ENCODE measurements at regions not wholly inside any gene's neighbourhood (a gene's known extent, or its start where the extent isn't known, plus 50 kb on each side); places are given as distances from the start of the nearest gene placed in this dataset.

GRCh38 chr6:130513770-130514169 is 148.0 kb downstream of the TMEM200A start:
- H3K36me3 ChIP-seq = no peaks in the 10 kb centered on the region
- H3K4me3 ChIP-seq = no peak overlapping the region
- ATAC-seq (peak; percentile 64 to 77), DNase-seq (no peak)
- H3K27me3 ChIP-seq (ENCODE audit: low read depth) = no peaks in the 10 kb centered on the region
- H3K9me3 ChIP-seq = no peaks in the 10 kb centered on the region
- H3K27ac ChIP-seq = no peak overlapping the region
- intact Hi-C loops (cut with DNase I) = no loop called here
- TF ChIP-seq CTCF (IDR thresholded peaks at IDR 0.05) = no peak
- peaks cover 7% of the 10 kb centered on the region for H3K4me1 ChIP-seq

- Histone ChIP-seq H3K27ac (no peak overlapping the region), H3K4me1 (peaks cover 7% of the 10 kb centered on the region), H3K9me3 (no peaks in the 10 kb centered on the region), H3K4me3 (no peak overlapping the region), H3K36me3 (no peaks in the 10 kb centered on the region), H3K27me3 (ENCODE audit: low read depth) (no peaks in the 10 kb centered on the region)
- intact Hi-C loops (cut with DNase I) = no loop called here
- no peak for TF ChIP-seq CTCF (IDR thresholded peaks at IDR 0.05)
- ATAC-seq (no peak), DNase-seq (no peak)
Observed at GRCh38 chr6:130514712-130515111, 148.9 kb downstream of the TMEM200A start.

GRCh38 chr6:130515306-130515705 is 149.5 kb downstream of the TMEM200A start:
- Histone ChIP-seq H3K4me3 (no peak overlapping the region), H3K27ac (no peak overlapping the region), H3K4me1 (peaks cover 7% of the 10 kb centered on the region), H3K36me3 (no peaks in the 10 kb centered on the region), H3K9me3 (no peaks in the 10 kb centered on the region), H3K27me3 (ENCODE audit: low read depth) (no peaks in the 10 kb centered on the region)
- ATAC-seq (no peak), DNase-seq (no peak)
- TF ChIP-seq CTCF (IDR thresholded peaks at IDR 0.05) = no peak
- intact Hi-C loops (cut with DNase I) = no loop called here

- Histone ChIP-seq H3K9me3 (no peaks in the 10 kb centered on the region), H3K4me1 (peaks cover 7% of the 10 kb centered on the region), H3K27me3 (ENCODE audit: low read depth) (no peaks in the 10 kb centered on the region), H3K27ac (no peak overlapping the region), H3K36me3 (no peaks in the 10 kb centered on the region), H3K4me3 (no peak overlapping the region)
- no peak for DNase-seq
- intact Hi-C loops (cut with DNase I) = no loop called here
- no peak for ATAC-seq
- TF ChIP-seq CTCF (IDR thresholded peaks at IDR 0.05) = no peak
Observed at GRCh38 chr6:130516604-130517003, 150.8 kb downstream of the TMEM200A start.

GRCh38 chr6:130517444-130517931 is 151.7 kb downstream of the TMEM200A start:
- Histone ChIP-seq H3K27ac (no peak overlapping the region), H3K27me3 (ENCODE audit: low read depth) (no peaks in the 10 kb centered on the region), H3K36me3 (no peaks in the 10 kb centered on the region), H3K4me1 (peaks cover 7% of the 10 kb centered on the region), H3K9me3 (no peaks in the 10 kb centered on the region), H3K4me3 (no peak overlapping the region)
- no peak for DNase-seq
- no peak for ATAC-seq
- intact Hi-C loops (cut with DNase I) = no loop called here
- no peak for TF ChIP-seq CTCF (IDR thresholded peaks at IDR 0.05)

- Histone ChIP-seq H3K27me3 (ENCODE audit: low read depth) (no peaks in the 10 kb centered on the region), H3K4me3 (no peak overlapping the region), H3K36me3 (no peaks in the 10 kb centered on the region), H3K27ac (no peak overlapping the region), H3K9me3 (no peaks in the 10 kb centered on the region), H3K4me1 (peaks cover 2% of the 10 kb centered on the region)
- no peak for TF ChIP-seq CTCF (IDR thresholded peaks at IDR 0.05)
- intact Hi-C loops (cut with DNase I) = no loop called here
- no peak for DNase-seq
- ATAC-seq = no peak
Observed at GRCh38 chr6:130518588-130518987, 152.8 kb downstream of the TMEM200A start.
